ENCODE measurements at regions not wholly inside any gene's neighbourhood (a gene's known extent, or its start where the extent isn't known, plus 50 kb on each side); places are given as distances from the start of the nearest gene placed in this dataset.

DNA sequence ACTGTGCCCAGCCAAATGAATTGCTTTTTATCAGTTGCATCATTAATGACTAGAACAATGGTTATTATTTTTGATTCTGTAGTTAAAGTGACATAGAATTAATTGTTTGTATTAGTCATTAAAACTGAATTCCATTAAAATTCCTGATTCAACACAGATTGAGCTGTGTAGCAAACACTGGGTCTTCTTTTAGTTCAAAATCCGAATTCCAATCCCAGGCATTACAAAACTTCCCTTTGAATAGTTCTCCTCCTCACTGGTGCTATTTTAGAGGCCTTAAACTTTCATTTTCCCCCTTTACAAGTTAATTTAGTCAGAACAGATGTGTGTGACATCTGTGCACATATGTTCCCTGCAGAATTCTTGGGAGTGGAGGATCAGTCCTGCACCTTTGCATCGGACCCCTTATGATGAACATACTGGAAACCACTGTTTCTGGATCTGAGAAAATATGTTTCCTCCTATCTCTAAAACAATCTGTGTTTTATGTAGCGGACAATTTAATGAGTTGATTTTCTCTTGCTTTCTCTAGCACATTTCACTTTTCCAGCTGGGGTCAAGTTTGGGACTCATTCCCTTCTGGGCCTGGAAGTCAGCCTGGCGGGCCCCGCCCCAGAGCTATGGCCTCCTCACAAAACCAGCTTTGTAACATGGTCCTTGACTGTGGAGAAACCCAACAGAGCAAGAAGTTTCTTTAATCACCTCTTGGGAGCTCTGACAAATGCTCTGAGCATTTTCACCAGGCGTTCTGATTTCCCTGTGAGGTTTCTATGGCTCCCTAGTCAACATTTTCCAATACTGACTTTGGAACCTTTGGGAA is 87.9 kb upstream of the MAMDC2 start:
- no peak for ATAC-seq

DNA sequence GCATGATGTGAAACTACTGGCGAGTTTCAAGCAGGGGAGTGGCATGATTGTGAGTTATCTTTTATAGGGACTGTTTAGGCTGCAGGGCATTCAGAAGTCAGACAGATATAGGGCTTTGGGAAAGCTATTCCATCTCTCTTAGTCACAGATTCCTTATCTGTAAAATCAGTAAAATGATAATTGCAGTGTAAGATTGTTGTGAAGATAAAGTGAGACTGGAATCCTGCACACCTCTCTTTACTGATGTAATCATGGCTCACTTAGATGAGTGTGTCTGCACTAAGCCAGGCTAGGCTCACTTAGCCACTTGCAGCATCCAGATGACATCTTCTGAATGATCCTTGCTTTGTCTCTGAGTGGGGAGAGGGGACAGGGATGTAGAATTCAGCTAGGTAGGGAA is 81.8 kb upstream of the MAMDC2 start:
- no peak for ATAC-seq

DNA sequence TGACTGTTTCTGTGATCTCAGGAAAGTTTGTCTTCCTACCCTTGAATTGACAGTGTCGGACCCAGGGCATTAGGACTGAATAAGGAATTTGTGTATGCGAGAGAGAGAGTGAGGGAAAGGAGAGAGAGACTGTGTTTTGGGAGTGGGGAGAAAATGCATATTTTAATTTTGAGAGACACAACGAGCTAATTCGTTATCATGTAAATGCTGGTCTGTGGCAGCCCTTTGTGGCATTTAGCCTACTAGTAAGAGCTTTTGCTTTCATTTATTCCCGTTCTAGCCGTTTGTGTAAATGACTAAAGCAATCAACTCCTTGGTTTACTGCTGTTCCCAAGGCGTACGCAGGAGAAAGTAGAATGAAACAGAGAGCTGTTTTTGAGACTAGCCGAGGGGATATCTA is 79.8 kb upstream of the MAMDC2 start:
- ATAC-seq = no peak

DNA sequence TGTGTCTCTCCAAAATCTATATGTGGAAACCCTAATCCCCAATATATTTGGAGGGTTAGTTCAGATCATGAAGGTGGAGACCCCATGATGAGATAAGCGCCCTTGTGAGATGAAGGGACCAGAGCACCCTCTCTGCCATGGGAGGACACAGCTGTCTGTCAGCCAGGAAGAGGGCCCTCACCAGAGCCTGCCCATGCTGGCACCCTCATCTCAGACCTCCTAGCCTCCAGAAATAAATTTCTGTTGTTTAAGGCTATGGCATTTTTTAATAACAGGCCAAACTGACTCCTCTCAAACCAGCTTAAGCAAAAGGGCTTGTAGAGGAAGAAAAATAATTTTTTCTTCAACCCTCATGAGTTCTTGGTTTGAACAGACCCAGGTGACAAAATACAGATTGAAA is 79.2 kb upstream of the MAMDC2 start:
- no peak for ATAC-seq

DNA sequence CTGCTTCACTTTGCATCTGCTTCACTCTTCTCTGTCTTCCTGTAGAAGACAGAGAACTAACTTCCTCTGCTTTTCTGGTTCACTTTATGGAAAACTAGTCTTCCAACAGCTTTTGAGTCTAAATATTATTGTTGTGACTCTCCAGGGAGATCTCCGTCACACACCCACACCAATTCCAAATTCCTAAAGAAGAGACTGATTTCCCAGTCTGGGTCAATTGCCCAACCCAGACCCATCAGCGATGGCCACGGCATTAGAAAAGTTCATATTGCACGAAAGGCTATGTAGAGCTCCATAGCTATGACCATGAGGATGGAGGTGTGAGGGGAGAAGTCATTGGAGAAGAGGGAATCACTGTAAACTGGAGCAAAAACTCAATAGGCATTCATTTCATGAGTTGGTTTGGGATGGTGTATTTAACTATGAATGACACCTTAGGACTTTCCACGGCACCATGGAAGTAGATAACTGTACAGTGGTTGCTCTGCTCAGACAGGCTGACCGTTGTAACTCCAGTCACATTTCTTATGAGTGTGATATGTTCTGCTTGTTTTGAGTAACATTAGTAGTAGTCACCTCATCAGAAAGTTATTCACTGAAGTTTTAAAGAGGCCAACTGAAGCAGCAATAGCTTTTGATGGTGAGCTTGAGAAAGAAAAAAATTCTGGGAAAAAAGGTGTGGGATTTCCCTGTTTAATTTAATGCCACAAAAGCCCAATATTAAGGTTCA is 78.1 kb upstream of the MAMDC2 start:
- no peak for ATAC-seq

DNA sequence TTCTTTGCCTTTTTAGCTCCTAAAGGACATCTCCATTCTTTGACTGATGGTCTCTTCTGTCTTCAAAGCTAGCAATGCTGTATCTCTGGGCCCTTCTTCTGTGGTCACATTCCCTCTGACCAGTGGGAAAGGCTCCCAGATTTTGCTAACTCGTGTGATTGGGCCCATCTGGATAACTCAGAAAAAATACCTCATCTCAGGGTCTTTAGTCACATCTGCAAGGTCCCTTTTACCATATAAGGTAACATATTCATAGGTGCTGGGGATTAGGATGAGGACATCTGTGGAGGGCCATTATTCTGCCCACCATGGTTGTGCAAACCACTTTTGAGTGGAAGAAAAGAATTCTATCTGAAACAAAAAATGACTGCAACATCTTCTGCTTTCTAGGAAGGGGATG is 76.3 kb upstream of the MAMDC2 start:
- no peak for ATAC-seq

DNA sequence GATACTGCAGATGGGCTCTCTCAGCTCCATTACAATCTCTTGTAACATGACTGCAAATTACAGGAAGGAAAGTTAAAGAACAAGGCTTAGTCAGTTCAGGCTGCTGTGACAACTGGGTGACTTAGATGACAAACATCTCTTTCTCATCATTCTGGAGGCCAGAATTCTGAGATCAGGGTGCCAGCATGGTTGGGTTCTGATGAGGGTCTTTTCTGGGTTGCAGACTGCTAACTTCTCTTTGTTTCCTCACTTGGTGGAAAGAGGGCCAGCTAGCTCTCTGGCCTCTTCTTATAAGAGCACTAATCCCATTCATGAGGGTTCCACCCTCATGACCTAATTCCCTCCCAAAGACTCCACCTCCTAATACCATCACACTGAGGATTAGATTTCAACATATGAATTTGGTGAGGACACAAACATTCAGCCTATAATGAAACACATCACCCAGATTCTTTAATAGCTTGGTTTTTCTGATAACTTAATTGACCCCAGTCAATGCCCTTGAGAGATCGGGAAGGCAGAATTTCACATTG is 73.6 kb upstream of the MAMDC2 start:
- ATAC-seq = no peak

DNA sequence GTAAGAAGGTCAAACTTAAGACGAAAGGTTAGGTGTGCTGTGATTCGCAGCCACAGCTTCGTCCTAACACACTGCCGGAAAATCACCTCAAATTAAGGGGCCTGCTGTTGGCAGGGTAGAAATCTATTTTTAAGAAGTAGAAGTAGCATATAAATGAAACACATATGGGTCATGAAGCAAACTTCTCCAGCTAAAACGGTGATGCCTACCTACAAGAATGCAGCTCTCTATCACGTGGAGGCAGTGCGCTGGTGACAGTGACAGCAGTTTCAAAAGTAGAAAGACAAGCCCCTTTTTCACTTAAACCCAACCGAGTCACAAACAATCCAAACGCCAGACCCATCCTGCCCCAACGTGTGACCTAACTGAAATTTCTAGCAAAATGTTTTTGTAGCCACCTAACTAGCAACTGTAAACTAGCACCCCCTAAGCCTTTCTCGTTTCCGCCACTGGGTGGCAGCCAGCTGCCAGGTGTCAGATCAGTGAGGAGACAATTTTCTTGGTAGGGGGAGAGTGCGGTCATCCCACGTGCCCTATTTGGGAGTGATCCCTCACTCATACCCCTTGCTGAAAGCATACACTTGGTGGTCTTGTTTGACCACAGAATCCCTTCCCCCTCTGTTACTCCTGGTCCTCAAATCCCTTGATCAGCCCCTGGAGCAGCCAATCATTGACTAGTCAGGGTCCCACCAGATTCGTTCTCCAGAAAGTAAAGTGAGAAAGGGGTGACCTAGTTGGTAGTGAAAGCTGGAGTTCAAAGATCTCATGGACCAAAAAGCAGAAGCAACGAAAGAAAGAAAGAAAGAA is 71.8 kb upstream of the MAMDC2 start:
- ATAC-seq = peak; percentile 64

DNA sequence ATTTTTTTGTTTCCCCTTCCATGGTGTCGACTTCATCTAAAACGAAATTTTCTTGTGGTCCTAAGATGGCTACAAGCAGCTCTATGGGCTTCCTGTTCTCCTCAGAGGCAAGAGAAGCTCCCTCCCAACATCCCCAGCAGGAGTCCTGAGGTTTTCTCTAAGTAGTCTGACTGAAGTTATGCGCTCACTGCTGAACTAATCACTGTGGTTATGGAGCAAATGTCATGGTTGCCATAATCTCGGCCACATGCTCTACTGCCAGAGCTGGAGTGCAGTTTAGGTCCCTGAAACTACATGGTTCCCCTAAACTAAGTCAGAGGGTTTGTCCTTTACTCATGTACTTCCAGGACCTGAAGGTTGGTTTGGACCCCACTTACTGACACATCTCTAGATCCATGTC is 68.0 kb upstream of the MAMDC2 start:
- ATAC-seq = no peak

DNA sequence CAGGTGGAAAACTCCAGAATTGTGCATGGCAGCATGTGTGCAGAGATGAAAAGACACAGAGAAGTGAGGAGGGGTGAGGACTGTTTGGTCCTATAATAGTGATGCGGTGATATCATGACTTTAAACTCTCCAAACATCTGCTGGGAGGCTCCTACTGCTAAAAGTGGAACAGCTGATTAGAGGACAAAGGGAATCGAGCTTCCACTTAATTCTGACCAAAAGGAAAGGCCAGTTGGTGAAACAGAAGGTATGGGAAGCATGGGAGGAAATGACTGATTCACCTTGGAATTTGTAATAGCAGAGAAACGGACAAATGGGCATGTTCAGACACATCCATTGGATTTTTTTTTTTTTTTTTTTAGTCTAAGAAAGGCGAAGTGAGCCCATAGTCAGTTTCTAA is 67.5 kb upstream of the MAMDC2 start:
- no peak for ATAC-seq

DNA sequence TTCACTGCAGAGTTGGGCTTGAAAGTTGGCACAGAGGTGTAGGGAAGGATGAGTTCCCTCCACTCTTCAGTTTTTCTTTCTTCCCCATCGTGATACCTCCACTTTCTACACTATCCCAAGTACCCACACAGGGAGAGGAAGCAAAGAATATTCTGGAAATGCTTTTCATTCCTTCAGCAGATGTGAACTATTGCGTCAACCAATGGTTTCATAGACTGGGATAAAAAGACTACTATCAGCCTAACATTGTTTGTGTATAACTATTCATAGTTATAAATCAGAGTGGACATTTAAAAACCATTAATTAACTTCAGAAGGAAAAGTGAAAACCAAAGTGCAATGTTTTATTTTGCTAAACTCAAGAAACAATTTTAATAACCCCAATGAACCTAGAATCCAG is 63.6 kb upstream of the MAMDC2 start:
- no peak for ATAC-seq

DNA sequence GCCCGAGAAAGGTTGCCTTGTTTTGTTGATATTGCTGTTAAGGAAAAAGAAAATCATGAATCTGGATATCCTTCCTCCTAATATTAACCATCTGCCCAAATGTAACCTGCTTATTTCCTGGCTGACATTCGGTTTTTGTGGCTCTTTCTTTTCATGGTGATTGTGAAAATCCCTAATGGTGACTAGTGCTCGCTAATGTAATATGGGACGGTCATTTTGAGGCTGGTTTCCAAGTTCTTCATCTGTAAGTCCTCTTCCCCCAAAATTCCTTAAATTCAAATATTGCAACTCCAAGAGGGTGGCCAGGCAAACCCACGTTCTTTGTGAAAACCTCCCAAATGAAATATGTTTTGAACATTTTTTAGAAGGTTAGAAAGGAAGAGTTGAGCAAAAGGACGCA is 63.1 kb upstream of the MAMDC2 start:
- no peak for ATAC-seq

DNA sequence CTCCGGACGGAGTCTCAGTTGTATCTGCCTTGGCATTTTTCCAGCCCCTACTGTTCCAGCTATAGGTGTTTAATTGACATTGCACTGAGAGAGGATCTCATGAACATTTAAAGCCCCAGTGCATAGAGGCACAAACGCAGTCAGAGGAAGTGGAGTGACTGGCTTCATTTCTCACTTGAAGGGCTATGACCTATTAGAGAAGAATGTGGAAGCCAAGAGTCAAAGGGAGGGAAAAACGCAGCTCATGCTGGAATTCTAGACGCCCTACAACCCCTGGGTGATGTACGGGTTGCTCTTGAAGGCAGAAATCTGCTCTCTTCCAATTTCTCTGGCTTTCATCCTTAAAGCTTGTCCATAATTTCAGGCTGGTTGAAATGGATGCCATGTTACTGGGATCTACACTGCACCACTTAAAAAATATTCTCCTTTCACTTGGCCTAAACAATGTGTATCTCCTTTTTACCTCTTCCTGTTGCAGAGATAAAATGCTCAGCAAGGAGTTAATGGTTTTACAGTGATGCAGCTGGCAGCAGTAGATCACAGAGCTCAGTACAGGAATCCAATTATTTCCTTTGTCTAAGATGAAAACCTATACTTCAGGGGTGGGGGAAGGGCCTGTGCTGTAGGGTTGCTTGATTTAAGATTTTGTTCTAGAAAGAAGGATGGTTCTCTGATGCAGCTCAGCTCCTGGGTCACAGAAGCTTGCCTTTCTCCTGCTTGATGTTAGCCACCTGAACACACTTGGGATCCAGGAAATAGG is 61.8 kb upstream of the MAMDC2 start:
- no peak for ATAC-seq

DNA sequence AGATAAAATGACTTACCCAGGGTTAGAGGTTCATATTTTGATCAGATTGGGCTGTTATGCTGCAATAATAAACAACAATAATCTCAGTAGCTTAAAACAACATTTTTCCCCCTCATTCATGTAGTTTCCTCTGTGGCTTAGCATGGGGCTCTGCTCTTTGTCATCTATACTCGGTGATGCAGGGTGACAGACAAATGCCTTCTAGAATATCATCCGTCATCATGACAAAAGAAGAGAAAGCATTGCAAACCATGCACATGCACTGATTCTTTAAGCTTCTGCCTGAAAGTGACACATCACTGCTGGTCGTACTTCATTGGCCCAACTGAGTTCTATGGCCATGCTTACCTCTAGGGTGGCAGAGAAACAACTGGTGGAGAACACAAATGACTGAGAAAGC is 58.8 kb upstream of the MAMDC2 start:
- ATAC-seq = no peak

DNA sequence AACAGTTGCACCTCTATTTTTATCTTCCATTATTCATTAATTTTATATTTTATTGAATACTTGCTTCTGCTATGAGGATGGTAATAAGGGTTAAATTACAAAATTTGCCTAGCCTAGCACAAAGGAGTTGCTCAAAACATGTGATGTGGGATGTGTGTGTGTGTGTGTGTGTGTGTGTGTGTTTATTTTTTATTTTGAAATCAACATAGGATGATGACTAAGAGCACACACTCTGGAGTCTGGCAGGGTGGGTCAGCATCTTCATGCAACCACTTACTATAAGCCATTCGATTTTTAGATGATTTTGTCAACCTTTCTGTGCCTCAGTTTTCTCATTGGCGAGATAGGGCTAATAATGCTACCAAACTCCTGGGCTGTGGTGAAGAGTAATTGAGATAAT is 57.7 kb upstream of the MAMDC2 start:
- ATAC-seq = no peak

DNA sequence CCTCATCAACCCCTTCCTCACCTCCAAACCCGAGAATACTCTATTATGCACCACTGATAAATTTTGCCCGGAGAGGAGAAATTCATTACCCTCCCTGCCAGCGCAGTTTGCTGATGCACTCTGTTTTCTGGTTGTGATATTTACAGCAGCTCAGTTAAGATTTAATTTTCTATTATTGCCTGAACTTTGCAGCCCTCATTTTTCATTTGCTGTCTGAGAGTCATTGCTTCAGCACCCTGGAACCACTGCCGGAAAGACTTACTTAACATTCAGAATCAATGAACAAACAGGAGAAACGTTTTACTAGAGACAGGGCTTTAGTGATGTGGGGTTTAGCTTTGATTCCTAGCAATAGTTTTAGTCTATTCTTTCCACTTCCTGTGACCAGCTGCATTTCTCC is 56.7 kb upstream of the MAMDC2 start:
- no peak for ATAC-seq

DNA sequence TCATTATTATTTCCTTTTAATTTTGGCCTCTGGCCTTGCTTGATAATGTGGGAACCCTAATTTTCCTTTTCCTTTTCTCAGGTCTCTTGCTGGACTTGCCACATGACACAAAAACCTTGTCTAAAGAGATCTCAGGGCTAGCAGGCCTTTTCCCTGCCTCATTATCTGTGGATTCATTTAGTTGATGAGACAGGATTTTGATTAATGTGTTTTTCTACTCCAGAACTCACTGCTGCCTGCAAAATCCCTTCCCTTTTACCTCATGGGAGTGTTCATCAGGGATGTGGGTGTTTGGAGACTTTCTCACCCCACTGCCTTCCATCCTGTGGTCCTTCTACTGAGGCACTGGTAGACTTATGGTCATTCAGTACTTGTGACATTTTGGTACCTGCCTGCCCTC is 56.2 kb upstream of the MAMDC2 start:
- ATAC-seq = no peak

DNA sequence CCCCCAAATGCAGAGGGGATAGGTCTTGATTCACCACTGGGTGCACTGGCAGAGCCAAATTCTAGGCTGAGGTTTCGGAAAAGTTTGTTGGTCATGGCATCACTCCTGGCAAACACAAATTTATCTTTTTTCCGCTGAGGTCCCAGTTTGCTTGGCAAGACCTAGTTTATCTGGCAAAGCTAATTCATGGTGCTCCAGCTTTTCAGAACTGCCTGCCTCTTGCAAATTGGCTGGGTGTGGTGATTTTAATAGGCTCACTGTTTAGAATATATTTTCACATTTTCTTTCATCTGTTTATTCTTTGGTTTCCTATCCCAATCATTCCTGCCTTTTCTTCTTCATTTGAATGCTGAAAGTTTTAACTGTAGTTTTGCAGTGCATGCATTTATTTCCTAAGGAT is 50.5 kb upstream of the MAMDC2 start:
- no peak for ATAC-seq

All from esophagus mucosa (tissue), 1 donor.